ENCODE measurements at regions not wholly inside any gene's neighbourhood (a gene's known extent, or its start where the extent isn't known, plus 50 kb on each side); places are given as distances from the start of the nearest gene placed in this dataset.

DNA sequence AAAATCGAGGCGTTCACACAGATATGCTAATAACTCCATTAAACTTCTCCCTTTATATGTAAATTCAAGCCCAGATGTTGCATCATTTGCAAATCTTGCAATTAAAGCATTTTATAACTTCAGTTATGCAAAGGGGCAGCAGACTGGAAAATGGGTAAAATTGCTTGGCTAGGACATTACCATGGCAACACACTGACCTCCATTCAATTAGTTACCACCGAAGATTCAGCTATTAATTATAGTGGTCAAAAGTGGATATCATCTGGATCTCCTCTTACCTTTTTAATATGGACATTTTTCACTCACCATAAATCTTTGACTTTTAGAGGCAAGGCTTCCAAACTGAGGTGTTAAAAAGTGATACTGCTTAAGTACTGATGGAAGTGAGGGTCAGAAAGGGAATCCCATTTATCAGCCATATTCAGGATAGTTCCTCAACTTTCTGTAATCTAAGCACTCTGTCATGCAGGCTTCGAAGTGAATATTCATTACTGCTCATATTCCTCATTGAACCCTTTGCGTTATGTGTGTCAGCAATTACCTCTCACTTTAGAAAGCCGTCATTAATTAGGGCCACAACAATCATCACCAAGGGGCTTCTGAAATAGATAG lies 386.2 kb upstream of the ROBO2 start:
- TF ChIP-seq POLR2A (IDR thresholded peaks at IDR 0.05) = no peak
- TF ChIP-seq, protein P1, sequence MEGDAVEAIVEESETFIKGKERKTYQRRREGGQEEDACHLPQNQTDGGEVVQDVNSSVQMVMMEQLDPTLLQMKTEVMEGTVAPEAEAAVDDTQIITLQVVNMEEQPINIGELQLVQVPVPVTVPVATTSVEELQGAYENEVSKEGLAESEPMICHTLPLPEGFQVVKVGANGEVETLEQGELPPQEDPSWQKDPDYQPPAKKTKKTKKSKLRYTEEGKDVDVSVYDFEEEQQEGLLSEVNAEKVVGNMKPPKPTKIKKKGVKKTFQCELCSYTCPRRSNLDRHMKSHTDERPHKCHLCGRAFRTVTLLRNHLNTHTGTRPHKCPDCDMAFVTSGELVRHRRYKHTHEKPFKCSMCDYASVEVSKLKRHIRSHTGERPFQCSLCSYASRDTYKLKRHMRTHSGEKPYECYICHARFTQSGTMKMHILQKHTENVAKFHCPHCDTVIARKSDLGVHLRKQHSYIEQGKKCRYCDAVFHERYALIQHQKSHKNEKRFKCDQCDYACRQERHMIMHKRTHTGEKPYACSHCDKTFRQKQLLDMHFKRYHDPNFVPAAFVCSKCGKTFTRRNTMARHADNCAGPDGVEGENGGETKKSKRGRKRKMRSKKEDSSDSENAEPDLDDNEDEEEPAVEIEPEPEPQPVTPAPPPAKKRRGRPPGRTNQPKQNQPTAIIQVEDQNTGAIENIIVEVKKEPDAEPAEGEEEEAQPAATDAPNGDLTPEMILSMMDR (IDR thresholded peaks at IDR 0.05 in 4 of 5, conservative IDR thresholded peaks at IDR 0.05 in 1 of 5) = no peak
